ENCODE measurements at regions not wholly inside any gene's neighbourhood (a gene's known extent, or its start where the extent isn't known, plus 50 kb on each side); places are given as distances from the start of the nearest gene placed in this dataset.

DNA sequence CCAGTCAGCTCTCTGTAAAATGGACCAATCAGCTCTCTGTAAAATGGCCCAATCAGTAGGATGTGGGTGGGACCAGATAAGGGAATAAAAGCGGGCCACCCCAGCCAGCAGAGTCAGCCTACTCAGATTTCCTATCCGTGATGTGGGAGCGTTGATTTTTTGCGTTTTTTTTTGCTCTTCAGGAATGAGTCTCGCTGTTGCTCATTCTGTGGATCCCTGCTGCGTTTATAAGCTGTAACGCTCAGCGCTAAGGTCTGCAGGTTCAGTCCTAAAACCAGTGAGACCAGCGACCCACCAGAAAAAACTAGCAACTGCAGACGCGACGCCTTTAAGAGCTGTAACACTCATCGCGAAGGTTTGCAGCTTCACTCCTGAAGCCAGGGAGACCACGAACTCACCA, 435.7 kb downstream of the SLITRK6 start:
- no peak for DNase-seq (ENCODE audit: low read depth)
- no peak overlapping the region for H3K4me3 ChIP-seq (ENCODE audit: low read depth, low read length)
- TF ChIP-seq, protein P1, sequence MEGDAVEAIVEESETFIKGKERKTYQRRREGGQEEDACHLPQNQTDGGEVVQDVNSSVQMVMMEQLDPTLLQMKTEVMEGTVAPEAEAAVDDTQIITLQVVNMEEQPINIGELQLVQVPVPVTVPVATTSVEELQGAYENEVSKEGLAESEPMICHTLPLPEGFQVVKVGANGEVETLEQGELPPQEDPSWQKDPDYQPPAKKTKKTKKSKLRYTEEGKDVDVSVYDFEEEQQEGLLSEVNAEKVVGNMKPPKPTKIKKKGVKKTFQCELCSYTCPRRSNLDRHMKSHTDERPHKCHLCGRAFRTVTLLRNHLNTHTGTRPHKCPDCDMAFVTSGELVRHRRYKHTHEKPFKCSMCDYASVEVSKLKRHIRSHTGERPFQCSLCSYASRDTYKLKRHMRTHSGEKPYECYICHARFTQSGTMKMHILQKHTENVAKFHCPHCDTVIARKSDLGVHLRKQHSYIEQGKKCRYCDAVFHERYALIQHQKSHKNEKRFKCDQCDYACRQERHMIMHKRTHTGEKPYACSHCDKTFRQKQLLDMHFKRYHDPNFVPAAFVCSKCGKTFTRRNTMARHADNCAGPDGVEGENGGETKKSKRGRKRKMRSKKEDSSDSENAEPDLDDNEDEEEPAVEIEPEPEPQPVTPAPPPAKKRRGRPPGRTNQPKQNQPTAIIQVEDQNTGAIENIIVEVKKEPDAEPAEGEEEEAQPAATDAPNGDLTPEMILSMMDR (IDR thresholded peaks at IDR 0.05; ENCODE audit: control insufficient read depth, extremely low read depth, insufficient read depth) = no peak

DNA sequence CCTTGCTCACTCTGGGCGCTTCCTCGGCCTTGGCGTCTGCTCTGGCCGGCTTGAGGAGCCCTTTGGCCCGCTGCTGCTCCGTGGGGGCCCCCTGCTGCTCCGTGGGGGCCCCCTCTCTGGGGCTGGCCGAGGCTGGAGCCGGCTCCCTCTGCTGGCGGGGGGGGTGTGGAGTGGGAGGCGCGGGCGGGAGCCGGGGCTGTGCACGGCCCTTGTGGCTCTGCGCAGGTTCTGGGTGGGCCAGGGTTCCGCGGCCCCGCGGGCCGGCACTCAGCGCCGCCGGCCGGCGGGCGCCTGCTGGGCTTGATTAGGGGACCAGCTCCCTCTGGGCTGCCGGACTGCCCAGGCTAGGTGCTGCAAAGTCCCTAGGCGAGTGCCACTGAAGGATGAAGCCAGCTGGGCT, 436.2 kb downstream of the SLITRK6 start:
- H3K4me3 ChIP-seq (ENCODE audit: low read depth, low read length) = no peak overlapping the region
- DNase-seq (ENCODE audit: low read depth) = no peak
- TF ChIP-seq, protein P1 (IDR thresholded peaks at IDR 0.05; ENCODE audit: control insufficient read depth, extremely low read depth, insufficient read depth) = no peak

DNA sequence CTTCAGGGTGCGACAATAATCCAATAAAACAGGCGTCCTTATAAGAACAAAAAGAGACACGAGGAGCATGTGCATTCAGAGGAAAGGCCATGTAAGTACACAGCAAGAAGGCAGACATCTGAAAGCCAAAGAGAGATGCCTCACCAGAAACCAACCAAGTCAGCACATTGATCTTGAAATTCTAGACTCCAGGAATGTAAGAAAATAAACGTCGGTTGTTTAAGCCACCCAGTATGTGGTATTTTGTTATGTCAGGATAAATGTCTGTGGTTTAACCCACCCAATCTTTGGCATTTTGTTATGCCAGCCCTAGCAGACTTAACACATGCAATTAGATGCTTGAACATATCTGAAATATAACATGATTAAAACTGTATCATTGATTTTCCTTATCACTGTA, 452.0 kb downstream of the SLITRK6 start:
- no peak overlapping the region for H3K4me3 ChIP-seq (ENCODE audit: low read depth, low read length)
- DNase-seq (ENCODE audit: low read depth) = no peak
- TF ChIP-seq, protein P1 (IDR thresholded peaks at IDR 0.05; ENCODE audit: control insufficient read depth, extremely low read depth, insufficient read depth) = no peak

DNA sequence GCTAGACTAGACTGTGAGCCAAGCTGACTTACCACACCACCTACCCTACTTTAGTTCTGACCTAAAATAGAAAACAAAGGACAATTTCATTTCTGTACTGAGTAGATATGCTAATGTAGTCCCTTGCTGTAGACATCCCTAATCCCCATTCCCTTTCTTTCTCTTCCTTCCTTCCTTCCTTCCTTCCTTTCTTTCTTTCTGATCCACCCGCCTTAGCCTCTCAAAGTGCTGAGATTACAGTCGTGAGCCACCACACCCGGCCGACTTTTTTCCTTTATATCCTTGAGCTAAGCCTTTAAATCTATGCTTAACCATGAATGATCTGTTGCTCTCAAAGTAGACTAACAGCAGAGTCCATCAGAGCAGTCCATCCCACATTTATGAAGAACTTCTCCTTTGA, 465.0 kb downstream of the SLITRK6 start:
- DNase-seq (ENCODE audit: low read depth) = no peak
- TF ChIP-seq, protein P1 (IDR thresholded peaks at IDR 0.05; ENCODE audit: control insufficient read depth, extremely low read depth, insufficient read depth) = no peak

DNA sequence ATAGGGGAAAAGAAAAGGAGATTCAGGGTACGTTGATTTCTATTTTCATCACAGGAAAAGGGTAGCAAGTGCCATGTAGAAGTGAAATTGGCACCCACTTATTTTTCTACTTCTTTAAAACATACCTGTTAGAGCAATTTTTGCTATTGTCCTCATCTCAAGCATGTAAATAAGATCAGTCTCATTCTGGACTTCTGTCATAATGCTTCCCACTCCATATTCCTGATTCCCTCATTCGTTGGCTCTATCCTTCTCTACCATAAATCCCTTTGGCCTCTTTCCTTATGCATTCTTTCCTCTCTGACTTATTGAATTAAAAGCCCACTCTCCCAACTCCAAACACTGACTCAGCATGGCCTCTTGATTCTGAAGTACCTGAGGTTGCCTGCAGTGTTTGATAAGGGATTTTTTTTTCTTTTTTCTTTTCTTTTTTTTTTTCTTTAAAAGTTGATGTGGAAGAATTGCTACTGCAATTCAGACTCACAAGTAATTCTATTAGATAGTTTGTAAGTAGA, 465.7 kb downstream of the SLITRK6 start:
- no peak for DNase-seq (ENCODE audit: low read depth)
- TF ChIP-seq, protein P1 (IDR thresholded peaks at IDR 0.05; ENCODE audit: control insufficient read depth, extremely low read depth, insufficient read depth) = no peak
- H3K4me3 ChIP-seq (ENCODE audit: low read depth, low read length) = no peak overlapping the region

More for the DNA sequence above, 465.0 kb downstream of the SLITRK6 start:
- no peak overlapping the region for H3K4me3 ChIP-seq (ENCODE audit: low read depth, low read length)

DNA sequence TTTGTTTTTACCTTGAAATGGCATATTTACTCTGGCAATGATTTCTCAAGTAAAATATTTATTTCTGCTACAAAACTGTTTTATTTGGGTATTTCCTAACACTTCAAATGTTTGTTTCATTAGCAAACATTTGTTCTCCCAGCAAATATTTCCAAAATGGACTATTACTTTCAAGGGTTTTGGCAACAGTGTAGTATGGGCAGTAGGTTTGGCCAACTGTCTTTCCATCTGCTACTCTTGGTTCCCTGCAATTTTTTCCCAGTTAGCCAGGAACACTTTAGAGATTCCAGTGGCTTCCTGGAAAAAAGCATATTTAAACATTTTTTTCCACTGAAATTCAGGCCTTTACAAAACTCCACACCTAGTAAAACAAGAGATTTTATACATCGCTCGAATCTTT, 466.6 kb downstream of the SLITRK6 start:
- TF ChIP-seq, protein P1 (IDR thresholded peaks at IDR 0.05; ENCODE audit: control insufficient read depth, extremely low read depth, insufficient read depth) = no peak
- no peak overlapping the region for H3K4me3 ChIP-seq (ENCODE audit: low read depth, low read length)
- peak; percentile 27 for DNase-seq (ENCODE audit: low read depth)

DNA sequence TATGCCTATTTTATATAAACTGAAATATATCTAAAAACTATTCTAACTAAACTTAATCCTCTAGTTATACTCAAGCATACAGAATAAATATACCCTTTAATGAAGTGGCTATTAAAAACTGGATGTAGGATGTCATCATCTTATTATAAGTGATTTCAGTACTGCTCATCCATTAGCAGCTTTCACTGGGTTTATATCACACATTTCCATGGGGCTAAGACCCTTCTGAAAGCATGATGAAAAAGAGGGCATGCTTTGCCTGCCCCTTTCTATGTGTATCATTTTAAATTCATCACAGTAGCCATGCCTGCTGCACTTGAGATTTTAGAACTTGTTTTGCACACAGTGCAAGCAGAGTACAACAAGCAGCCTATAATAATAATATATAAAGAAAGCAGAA, 477.5 kb downstream of the SLITRK6 start:
- no peak overlapping the region for H3K4me3 ChIP-seq (ENCODE audit: low read depth, low read length)

More for the DNA sequence above, 477.5 kb downstream of the SLITRK6 start:
- no peak for DNase-seq (ENCODE audit: low read depth)
- TF ChIP-seq, protein P1 (IDR thresholded peaks at IDR 0.05; ENCODE audit: control insufficient read depth, extremely low read depth, insufficient read depth) = no peak

All from LNCaP clone FGC (cell line).